ENCODE measurements at regions not wholly inside any gene's neighbourhood (a gene's known extent, or its start where the extent isn't known, plus 50 kb on each side); places are given as distances from the start of the nearest gene placed in this dataset.

DNA sequence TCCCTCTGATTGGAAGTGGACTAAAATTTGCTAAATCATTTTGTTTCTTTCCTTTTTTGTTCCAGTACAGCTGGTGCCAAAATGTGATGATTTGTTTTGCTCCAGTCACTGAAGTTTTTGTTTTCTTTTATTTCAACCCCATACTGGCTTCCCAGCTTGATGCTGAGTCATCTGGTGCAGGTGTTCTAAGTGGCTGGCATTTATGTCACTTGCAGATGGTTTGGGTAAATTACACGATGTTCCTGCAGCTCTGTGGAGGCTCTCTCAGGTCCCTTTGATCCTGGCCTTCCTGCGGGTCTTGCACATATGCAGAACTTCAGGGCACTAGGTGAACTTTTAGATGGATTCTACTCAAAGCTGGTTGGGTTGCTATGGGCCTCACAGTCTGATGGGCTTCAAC, 577.7 kb downstream of the HAO1 start:
- H3K27me3 ChIP-seq (ENCODE audit: control insufficient read depth in 1 of 2, insufficient read depth in 2 of 2, low read length in 2 of 2), result no peaks in the 10 kb centered on the region
- no peaks in the 10 kb centered on the region for H3K36me3 ChIP-seq (replicated peaks in 1 of 2; ENCODE audit: control insufficient read depth in 1 of 2, insufficient read depth in 2 of 2, low read length in 2 of 2)
- no peaks in the 10 kb centered on the region for H3K4me1 ChIP-seq (ENCODE audit: insufficient read depth, low read length)
- H3K4me2 ChIP-seq (ENCODE audit: low read depth, low read length), result no peak overlapping the region
- FAIRE-seq, result no peak
- H3K4me3 ChIP-seq (replicated peaks in 1 of 3; ENCODE audit: insufficient read depth in 1 of 3, low read depth in 2 of 3, low read length in 3 of 3), result no peak overlapping the region
- H4K20me1 ChIP-seq (ENCODE audit: insufficient read depth, low read length), result no peaks in the 10 kb centered on the region
- H3K9me3 ChIP-seq (ENCODE audit: low read length), result peaks cover 18% of the 10 kb centered on the region; the same call in 1 of the 2 replicates
- no peak overlapping the region for H2AFZ ChIP-seq (ENCODE audit: low read length)
- no TSS peak for BruUV-seq (replicated peaks)
- WGBS (ENCODE audit: low lambda C conversion rate), result 0% methylated on average over 2 of the region's 2 CpGs
- ATAC-seq, result no peak
- in situ Hi-C loops (cut with HindIII; ENCODE audit: extremely low pct_ligation_motif_present, low pct_unique_long_range_greater_than_20kb) (no loop called here), intact Hi-C loops (cut with micrococcal nuclease; ENCODE audit: unreplicated experiment) (no loop called here)
- ChIA-PET CTCF (ENCODE audit: low intra/inter-chr PET ratio, low total read pairs) (no interaction called here), POLR2A (no interaction called here)
- TF ChIP-seq NCOA1 (CRISPR knock-in tag; IDR thresholded peaks at IDR 0.05) (no peak), HIVEP1 (CRISPR knock-in tag; IDR thresholded peaks at IDR 0.05) (no peak), FOXM1 (CRISPR knock-in tag; IDR thresholded peaks at IDR 0.05) (no peak), SMAD9 (CRISPR knock-in tag; IDR thresholded peaks at IDR 0.05) (no peak), ZNF674 (CRISPR knock-in tag; IDR thresholded peaks at IDR 0.05; ENCODE audit: low read depth) (no peak), SCMH1 (CRISPR knock-in tag; IDR thresholded peaks at IDR 0.05; ENCODE audit: borderline replicate concordance) (no peak), CCDC6 (CRISPR knock-in tag; IDR thresholded peaks at IDR 0.05) (no peak), ZNF430 (CRISPR knock-in tag; IDR thresholded peaks at IDR 0.05) (no peak), SYNCRIP (IDR thresholded peaks at IDR 0.05; ENCODE audit: insufficient read depth, low read depth, low read length) (no peak)
- TF ChIP-seq, protein P1, sequence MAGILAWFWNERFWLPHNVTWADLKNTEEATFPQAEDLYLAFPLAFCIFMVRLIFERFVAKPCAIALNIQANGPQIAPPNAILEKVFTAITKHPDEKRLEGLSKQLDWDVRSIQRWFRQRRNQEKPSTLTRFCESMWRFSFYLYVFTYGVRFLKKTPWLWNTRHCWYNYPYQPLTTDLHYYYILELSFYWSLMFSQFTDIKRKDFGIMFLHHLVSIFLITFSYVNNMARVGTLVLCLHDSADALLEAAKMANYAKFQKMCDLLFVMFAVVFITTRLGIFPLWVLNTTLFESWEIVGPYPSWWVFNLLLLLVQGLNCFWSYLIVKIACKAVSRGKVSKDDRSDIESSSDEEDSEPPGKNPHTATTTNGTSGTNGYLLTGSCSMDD (CRISPR knock-in tag; IDR thresholded peaks at IDR 0.05), result no peak
- TF ChIP-seq, protein P2, sequence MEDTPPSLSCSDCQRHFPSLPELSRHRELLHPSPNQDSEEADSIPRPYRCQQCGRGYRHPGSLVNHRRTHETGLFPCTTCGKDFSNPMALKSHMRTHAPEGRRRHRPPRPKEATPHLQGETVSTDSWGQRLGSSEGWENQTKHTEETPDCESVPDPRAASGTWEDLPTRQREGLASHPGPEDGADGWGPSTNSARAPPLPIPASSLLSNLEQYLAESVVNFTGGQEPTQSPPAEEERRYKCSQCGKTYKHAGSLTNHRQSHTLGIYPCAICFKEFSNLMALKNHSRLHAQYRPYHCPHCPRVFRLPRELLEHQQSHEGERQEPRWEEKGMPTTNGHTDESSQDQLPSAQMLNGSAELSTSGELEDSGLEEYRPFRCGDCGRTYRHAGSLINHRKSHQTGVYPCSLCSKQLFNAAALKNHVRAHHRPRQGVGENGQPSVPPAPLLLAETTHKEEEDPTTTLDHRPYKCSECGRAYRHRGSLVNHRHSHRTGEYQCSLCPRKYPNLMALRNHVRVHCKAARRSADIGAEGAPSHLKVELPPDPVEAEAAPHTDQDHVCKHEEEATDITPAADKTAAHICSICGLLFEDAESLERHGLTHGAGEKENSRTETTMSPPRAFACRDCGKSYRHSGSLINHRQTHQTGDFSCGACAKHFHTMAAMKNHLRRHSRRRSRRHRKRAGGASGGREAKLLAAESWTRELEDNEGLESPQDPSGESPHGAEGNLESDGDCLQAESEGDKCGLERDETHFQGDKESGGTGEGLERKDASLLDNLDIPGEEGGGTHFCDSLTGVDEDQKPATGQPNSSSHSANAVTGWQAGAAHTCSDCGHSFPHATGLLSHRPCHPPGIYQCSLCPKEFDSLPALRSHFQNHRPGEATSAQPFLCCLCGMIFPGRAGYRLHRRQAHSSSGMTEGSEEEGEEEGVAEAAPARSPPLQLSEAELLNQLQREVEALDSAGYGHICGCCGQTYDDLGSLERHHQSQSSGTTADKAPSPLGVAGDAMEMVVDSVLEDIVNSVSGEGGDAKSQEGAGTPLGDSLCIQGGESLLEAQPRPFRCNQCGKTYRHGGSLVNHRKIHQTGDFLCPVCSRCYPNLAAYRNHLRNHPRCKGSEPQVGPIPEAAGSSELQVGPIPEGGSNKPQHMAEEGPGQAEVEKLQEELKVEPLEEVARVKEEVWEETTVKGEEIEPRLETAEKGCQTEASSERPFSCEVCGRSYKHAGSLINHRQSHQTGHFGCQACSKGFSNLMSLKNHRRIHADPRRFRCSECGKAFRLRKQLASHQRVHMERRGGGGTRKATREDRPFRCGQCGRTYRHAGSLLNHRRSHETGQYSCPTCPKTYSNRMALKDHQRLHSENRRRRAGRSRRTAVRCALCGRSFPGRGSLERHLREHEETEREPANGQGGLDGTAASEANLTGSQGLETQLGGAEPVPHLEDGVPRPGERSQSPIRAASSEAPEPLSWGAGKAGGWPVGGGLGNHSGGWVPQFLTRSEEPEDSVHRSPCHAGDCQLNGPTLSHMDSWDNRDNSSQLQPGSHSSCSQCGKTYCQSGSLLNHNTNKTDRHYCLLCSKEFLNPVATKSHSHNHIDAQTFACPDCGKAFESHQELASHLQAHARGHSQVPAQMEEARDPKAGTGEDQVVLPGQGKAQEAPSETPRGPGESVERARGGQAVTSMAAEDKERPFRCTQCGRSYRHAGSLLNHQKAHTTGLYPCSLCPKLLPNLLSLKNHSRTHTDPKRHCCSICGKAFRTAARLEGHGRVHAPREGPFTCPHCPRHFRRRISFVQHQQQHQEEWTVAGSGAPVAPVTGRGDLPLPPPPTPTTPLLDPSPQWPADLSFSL (CRISPR knock-in tag; IDR thresholded peaks at IDR 0.05), result no peak
- TF ChIP-seq, protein P3, sequence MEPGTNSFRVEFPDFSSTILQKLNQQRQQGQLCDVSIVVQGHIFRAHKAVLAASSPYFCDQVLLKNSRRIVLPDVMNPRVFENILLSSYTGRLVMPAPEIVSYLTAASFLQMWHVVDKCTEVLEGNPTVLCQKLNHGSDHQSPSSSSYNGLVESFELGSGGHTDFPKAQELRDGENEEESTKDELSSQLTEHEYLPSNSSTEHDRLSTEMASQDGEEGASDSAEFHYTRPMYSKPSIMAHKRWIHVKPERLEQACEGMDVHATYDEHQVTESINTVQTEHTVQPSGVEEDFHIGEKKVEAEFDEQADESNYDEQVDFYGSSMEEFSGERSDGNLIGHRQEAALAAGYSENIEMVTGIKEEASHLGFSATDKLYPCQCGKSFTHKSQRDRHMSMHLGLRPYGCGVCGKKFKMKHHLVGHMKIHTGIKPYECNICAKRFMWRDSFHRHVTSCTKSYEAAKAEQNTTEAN (CRISPR knock-in tag; conservative IDR thresholded peaks at IDR 0.05), result no peak
- TF ChIP-seq, protein P4, sequence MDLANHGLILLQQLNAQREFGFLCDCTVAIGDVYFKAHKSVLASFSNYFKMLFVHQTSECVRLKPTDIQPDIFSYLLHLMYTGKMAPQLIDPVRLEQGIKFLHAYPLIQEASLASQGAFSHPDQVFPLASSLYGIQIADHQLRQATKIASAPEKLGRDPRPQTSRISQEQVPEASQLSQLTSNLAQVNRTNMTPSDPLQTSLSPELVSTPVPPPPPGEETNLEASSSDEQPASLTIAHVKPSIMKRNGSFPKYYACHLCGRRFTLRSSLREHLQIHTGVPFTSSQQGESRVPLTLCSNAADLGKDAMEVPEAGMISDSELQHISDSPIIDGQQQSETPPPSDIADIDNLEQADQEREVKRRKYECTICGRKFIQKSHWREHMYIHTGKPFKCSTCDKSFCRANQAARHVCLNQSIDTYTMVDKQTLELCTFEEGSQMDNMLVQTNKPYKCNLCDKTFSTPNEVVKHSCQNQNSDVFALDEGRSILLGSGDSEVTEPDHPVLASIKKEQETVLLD (CRISPR knock-in tag; IDR thresholded peaks at IDR 0.05; ENCODE audit: low read depth), result no peak
- no peak overlapping the region for H3K9ac ChIP-seq (ENCODE audit: insufficient read depth, low read depth, low read length)
- DNase-seq (ENCODE audit: low spot score), result no peak
- no peak overlapping the region for H3K27ac ChIP-seq (ENCODE audit: extremely low read length, insufficient read depth, low read length)
- H3K79me2 ChIP-seq (ENCODE audit: insufficient read depth, low read length), result no peaks in the 10 kb centered on the region
